Liver (tissue), 2 donors: ENCODE measurements at regions not wholly inside any gene's neighbourhood (a gene's known extent, or its start where the extent isn't known, plus 50 kb on each side); places are given as distances from the start of the nearest gene placed in this dataset.

Experiments
- GABPA ChIP-seq, 2 donors: IDR thresholded peaks in 1 of 2; conservative IDR thresholded peaks in 1 of 2; 2 replicates each; pipeline ENCODE4 v1.6.1; 2016; ENCODE audit warnings: antibody characterized with exemption in 2 of 2, mild to moderate bottlenecking in 1 of 2, moderate library complexity in 1 of 2
- YY1 ChIP-seq: IDR thresholded peaks from 2 replicates; pipeline ENCODE4 v1.6.1; 2016; ENCODE audit warnings: antibody characterized with exemption, mild to moderate bottlenecking
- TF ChIP-seq, protein P1 (sequence below): IDR thresholded peaks from 2 replicates; pipeline ENCODE4 v1.6.1; 2016; ENCODE audit warnings: antibody characterized with exemption, mild to moderate bottlenecking
- donor health status: healthy.

DNA sequence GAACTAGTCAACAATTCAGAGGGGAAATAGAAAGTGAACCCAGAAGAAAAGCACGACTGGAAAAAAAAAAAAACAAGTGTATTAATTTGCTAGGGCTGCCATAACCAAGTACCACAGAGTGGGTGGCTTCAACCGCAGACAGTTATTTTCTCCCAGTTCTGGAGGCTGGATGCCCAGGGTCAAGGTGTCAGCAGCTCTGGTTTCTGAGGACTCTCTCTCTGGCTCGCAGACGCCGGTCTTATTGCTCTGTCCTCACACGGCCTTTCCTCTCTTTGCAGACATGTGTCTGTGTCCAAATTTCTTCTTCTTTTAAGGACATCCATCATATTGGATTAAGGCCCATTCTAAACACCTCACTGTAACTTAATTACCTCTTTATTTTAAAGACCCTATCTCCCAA is 291.8 kb downstream of the XXYLT1 start:
- TF ChIP-seq, protein P1, sequence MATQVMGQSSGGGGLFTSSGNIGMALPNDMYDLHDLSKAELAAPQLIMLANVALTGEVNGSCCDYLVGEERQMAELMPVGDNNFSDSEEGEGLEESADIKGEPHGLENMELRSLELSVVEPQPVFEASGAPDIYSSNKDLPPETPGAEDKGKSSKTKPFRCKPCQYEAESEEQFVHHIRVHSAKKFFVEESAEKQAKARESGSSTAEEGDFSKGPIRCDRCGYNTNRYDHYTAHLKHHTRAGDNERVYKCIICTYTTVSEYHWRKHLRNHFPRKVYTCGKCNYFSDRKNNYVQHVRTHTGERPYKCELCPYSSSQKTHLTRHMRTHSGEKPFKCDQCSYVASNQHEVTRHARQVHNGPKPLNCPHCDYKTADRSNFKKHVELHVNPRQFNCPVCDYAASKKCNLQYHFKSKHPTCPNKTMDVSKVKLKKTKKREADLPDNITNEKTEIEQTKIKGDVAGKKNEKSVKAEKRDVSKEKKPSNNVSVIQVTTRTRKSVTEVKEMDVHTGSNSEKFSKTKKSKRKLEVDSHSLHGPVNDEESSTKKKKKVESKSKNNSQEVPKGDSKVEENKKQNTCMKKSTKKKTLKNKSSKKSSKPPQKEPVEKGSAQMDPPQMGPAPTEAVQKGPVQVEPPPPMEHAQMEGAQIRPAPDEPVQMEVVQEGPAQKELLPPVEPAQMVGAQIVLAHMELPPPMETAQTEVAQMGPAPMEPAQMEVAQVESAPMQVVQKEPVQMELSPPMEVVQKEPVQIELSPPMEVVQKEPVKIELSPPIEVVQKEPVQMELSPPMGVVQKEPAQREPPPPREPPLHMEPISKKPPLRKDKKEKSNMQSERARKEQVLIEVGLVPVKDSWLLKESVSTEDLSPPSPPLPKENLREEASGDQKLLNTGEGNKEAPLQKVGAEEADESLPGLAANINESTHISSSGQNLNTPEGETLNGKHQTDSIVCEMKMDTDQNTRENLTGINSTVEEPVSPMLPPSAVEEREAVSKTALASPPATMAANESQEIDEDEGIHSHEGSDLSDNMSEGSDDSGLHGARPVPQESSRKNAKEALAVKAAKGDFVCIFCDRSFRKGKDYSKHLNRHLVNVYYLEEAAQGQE = no peak
- TF ChIP-seq YY1 = no peak
- TF ChIP-seq GABPA (IDR thresholded peaks at IDR 0.05 in 1 of 2, conservative IDR thresholded peaks at IDR 0.05 in 1 of 2) = no peak
